GM23248 (cell line): ENCODE measurements at regions not wholly inside any gene's neighbourhood (a gene's known extent, or its start where the extent isn't known, plus 50 kb on each side); places are given as distances from the start of the nearest gene placed in this dataset.
A peak's percentile ranks its signal among the peaks of the same experiment; 100 is the strongest.

Source experiments
- DNase-seq: peaks from one replicate; pipeline ENCODE4 v3.0.0-alpha.2; 2015
- H2AFZ ChIP-seq: fragments of 200-600 bp; sonication (generic); 2 replicates; pipeline ENCODE4 v1.6.1; 2016; ENCODE audit warnings: antibody characterized with exemption
- H3F3A ChIP-seq: fragments of 200-600 bp; sonication (generic); 2 replicates; pipeline ENCODE4 v1.6.1; 2016; ENCODE audit warnings: mild to moderate bottlenecking, antibody characterized with exemption, mixed run types; ENCODE audit not compliant: insufficient read depth
- H3K27ac ChIP-seq: fragments of 200-600 bp; sonication (generic); 2 replicates; pipeline ENCODE4 v1.5.1; 2016; ENCODE audit warnings: mild to moderate bottlenecking
- H3K27me3 ChIP-seq: fragments of 200-600 bp; sonication (generic); replicated peaks from 2 replicates; pipeline ENCODE4 v1.6.1; 2016; ENCODE audit warnings: mild to moderate bottlenecking; ENCODE audit not compliant: insufficient read depth
- H3K36me3 ChIP-seq: fragments of 200-600 bp; sonication (generic); 2 replicates; pipeline ENCODE4 v1.6.1; 2016; ENCODE audit warnings: low read depth, mild to moderate bottlenecking
- H3K4me1 ChIP-seq: fragments of 200-600 bp; sonication (generic); 2 replicates; pipeline ENCODE4 v1.6.1; 2016; ENCODE audit warnings: mild to moderate bottlenecking; ENCODE audit not compliant: insufficient read depth
- H3K4me2 ChIP-seq: fragments of 200-600 bp; sonication (generic); one replicate; pipeline ENCODE4 v1.6.1; 2016; ENCODE audit warnings: mild to moderate bottlenecking; ENCODE audit not compliant: unreplicated experiment
- H3K4me3 ChIP-seq: fragments of 200-600 bp; sonication (generic); 2 replicates; pipeline ENCODE4 v1.5.1; 2016; ENCODE audit warnings: mild to moderate bottlenecking
- H3K79me2 ChIP-seq: fragments of 200-600 bp; sonication (generic); 2 replicates; pipeline ENCODE4 v1.6.1; 2016; ENCODE audit warnings: mild to moderate bottlenecking; ENCODE audit not compliant: insufficient read depth
- H3K9ac ChIP-seq: fragments of 200-600 bp; sonication (generic); 2 replicates; pipeline ENCODE4 v1.6.1; 2016; ENCODE audit warnings: mild to moderate bottlenecking
- H3K9me2 ChIP-seq: fragments of 200-600 bp; sonication (generic); 2 replicates; pipeline ENCODE4 v1.6.1; 2016; ENCODE audit warnings: mixed run types, mild to moderate bottlenecking, moderate library complexity; ENCODE audit not compliant: insufficient read depth
- H3K9me3 ChIP-seq: fragments of 200-600 bp; sonication (generic); one replicate; pipeline ENCODE4 v1.6.1; 2017; ENCODE audit warnings: low read depth
- H4K20me1 ChIP-seq: fragments of 200-600 bp; sonication (generic); 2 replicates; pipeline ENCODE4 v1.6.0; 2016; ENCODE audit not compliant: insufficient read depth
- EZH2 ChIP-seq: fragments of 200-600 bp; sonication (generic); IDR thresholded peaks from 2 replicates; pipeline ENCODE4 v1.6.1; 2018; ENCODE audit warnings: antibody characterized with exemption, mild to moderate bottlenecking; ENCODE audit not compliant: insufficient read depth, poor library complexity, severe bottlenecking
- EZH2phosphoT487 ChIP-seq: fragments of 200-600 bp; sonication (generic); IDR thresholded peaks from 2 replicates; pipeline ENCODE4 v1.6.1; 2018; ENCODE audit warnings: antibody characterized with exemption, moderate library complexity, mild to moderate bottlenecking, low read depth; ENCODE audit not compliant: insufficient read depth
- WGBS, 2 experiments: methylation state at CpG; one replicate each; pipeline ENCODE4 v1.1.6; 2015 to 2017; ENCODE audit warnings: low lambda C conversion rate in 2 of 2, low coverage in 1 of 2; ENCODE audit errors: missing lambda C conversion rate in 2 of 2; 5-methylcytosine and 5-hydroxymethylcytosine counted together
- in situ Hi-C: fragments of 300-500 bp; cut with MboI; formaldehyde crosslinking; loops from 2 replicates; pipeline ENCODE4 v1.15.0; 2020

- Histone ChIP-seq H3K9ac (no peak overlapping the region), H3K36me3 (no peaks in the 10 kb centered on the region), H4K20me1 (no peaks in the 10 kb centered on the region), H2AFZ (no peak overlapping the region), H3K27me3 (no peaks in the 10 kb centered on the region), H3K27ac (no peak overlapping the region), H3K79me2 (no peaks in the 10 kb centered on the region), H3K9me2 (no peaks in the 10 kb centered on the region), H3K4me1 (peaks cover 22% of the 10 kb centered on the region), H3K9me3 (no peaks in the 10 kb centered on the region), H3K4me3 (no peak overlapping the region), H3F3A (0 out of 2 replicates have a peak, but pooled peaks cover 7% of the 10 kb centered on the region), H3K4me2 (no peak overlapping the region)
- TF ChIP-seq EZH2 (no peak), EZH2phosphoT487 (no peak)
- WGBS, 2 experiments: 91 to 95% methylated on average over 7 of the region's 7 CpGs
- in situ Hi-C loops: no loop called here
- DNase-seq: no peak
These were observed 303.7 kb upstream of the HS6ST1 start for GRCh38 chr2:128622371-128622770.

- 85 to 86% methylated on average over 13 of the region's 13 CpGs for WGBS, 2 experiments
- peaks cover 22% of the 10 kb centered on the region for H3K4me1 ChIP-seq
- H3K27me3 ChIP-seq: no peaks in the 10 kb centered on the region
- no peak for TF ChIP-seq EZH2phosphoT487
- no peak for TF ChIP-seq EZH2
- H3K79me2 ChIP-seq: no peaks in the 10 kb centered on the region
- no peak overlapping the region for H3K9ac ChIP-seq
- in situ Hi-C loops: no loop called here
- DNase-seq: peak; percentile 12
- no peak overlapping the region for H2AFZ ChIP-seq
- no peak overlapping the region for H3K4me3 ChIP-seq
- H3K27ac ChIP-seq: no peak overlapping the region
- H3K4me2 ChIP-seq: peak overlapping the region; percentile 56
- H3K9me2 ChIP-seq: no peaks in the 10 kb centered on the region
- 0 out of 2 replicates have a peak, but pooled peaks cover 7% of the 10 kb centered on the region for H3F3A ChIP-seq
- H3K36me3 ChIP-seq: no peaks in the 10 kb centered on the region
- no peaks in the 10 kb centered on the region for H4K20me1 ChIP-seq
- no peaks in the 10 kb centered on the region for H3K9me3 ChIP-seq
These were observed 304.4 kb upstream of the HS6ST1 start for GRCh38 chr2:128622955-128623620.

- H2AFZ ChIP-seq: peak overlapping the region; percentile 56
- H3K4me2 ChIP-seq: peak overlapping the region; percentile 56
- H3K27ac ChIP-seq: peak overlapping the region; percentile 55
These were observed 305.4 kb upstream of the HS6ST1 start for GRCh38 chr2:128623776-128624761.

DNA sequence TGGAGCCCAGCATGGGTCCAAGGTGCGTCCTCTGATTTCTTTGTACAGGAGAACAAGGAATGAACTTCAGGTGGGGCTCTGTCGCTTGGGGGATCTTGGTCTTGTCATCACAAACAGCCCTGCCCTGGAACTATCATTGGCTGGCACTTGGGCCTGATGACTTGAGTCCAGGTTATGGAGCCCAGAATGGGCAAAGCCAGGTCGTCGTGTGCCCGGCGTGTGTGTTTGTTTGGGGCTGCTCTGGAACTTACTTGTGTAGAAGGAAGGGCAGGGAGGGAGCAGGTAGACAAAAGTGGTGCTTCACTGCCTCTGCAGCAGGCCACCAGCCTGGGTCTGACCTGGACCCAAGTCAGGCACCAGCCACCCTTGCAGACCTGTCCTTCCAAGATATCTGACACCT is 306.3 kb upstream of the HS6ST1 start:
- H3K79me2 ChIP-seq: no peaks in the 10 kb centered on the region
- 93 to 96% methylated on average over 6 of the region's 6 CpGs for WGBS, 2 experiments
- TF ChIP-seq EZH2phosphoT487 (no peak), EZH2 (no peak)

More at GRCh38 chr2:128623776-128624761, 305.4 kb upstream of the HS6ST1 start:
- in situ Hi-C loops: no loop called here
- WGBS, 2 experiments: 60 to 65% methylated on average over 16 to 18 of the region's 18 CpGs
- H3K36me3 ChIP-seq: no peaks in the 10 kb centered on the region
- peak overlapping the region; percentile 26 for H3K9ac ChIP-seq
- H3K27me3 ChIP-seq: no peaks in the 10 kb centered on the region
- no peak overlapping the region for H3K4me3 ChIP-seq
- H3F3A ChIP-seq: 0 out of 2 replicates have a peak, but pooled peaks cover 7% of the 10 kb centered on the region
- TF ChIP-seq EZH2phosphoT487 (no peak), EZH2 (no peak)
- no peaks in the 10 kb centered on the region for H3K9me2 ChIP-seq
- peak; percentile 88 for DNase-seq
- no peaks in the 10 kb centered on the region for H3K9me3 ChIP-seq
- peaks cover 22% of the 10 kb centered on the region for H3K4me1 ChIP-seq
- H4K20me1 ChIP-seq: no peaks in the 10 kb centered on the region
- no peaks in the 10 kb centered on the region for H3K79me2 ChIP-seq

More for the DNA sequence above, 306.3 kb upstream of the HS6ST1 start:
- Histone ChIP-seq H3K9me3 (no peaks in the 10 kb centered on the region), H3K36me3 (no peaks in the 10 kb centered on the region), H4K20me1 (no peaks in the 10 kb centered on the region), H3K27me3 (no peaks in the 10 kb centered on the region), H3K9ac (no peak overlapping the region), H3K4me1 (peaks cover 22% of the 10 kb centered on the region), H3K27ac (no peak overlapping the region), H2AFZ (no peak overlapping the region), H3K4me2 (peak overlapping the region; percentile 56), H3F3A (0 out of 2 replicates have a peak, but pooled peaks cover 7% of the 10 kb centered on the region), H3K9me2 (no peaks in the 10 kb centered on the region), H3K4me3 (no peak overlapping the region)
- no peak for DNase-seq
- in situ Hi-C loops: no loop called here
